ENCODE measurements at regions not wholly inside any gene's neighbourhood (a gene's known extent, or its start where the extent isn't known, plus 50 kb on each side); places are given as distances from the start of the nearest gene placed in this dataset.

DNA sequence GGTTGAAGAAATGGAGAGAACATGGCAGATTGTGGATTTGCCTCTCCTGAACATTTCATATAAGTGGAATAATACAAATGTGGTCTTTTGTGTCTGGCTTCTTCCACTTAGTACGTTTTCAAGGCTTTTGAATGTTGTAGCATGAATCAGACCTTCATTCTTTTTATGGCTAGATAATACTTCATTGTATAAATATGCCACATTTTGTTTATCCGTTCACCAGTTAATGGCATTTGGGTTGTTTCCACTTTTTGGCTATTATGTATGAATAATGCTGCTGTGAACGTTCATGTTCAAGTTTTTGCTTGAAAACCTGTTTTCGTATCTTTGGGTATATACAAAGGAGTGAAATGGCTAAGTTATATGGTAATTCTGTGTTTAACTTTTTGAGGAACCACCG lies 130.4 kb downstream of the TANC2 start:
- Histone ChIP-seq H3K4me2 (ENCODE audit: insufficient read depth, low read length) (no peak overlapping the region), H4K20me1 (replicated peaks; ENCODE audit: control insufficient read depth, insufficient read depth, low read length) (no peaks in the 10 kb centered on the region), H3K27ac (ENCODE audit: extremely low read depth, low read depth, low read length) (no peak overlapping the region), H3K4me1 (replicated peaks in 1 of 2; ENCODE audit: control insufficient read depth in 2 of 2, insufficient read depth in 2 of 2, low read length in 2 of 2) (no peaks in the 10 kb centered on the region), H3K27me3 (ENCODE audit: control insufficient read depth in 2 of 2, insufficient read depth in 2 of 2, low read length in 2 of 2) (no peaks in the 10 kb centered on the region), H3K9me1 (ENCODE audit: control insufficient read depth, insufficient read depth, low read length) (no peaks in the 10 kb centered on the region), H3K9me3 (replicated peaks; ENCODE audit: control insufficient read depth, insufficient read depth, low read depth, low read length) (no peaks in the 10 kb centered on the region), H2AFZ (ENCODE audit: low read depth, low read length) (no peak overlapping the region), H3K4me3 (no peak overlapping the region), H3K79me2 (ENCODE audit: control insufficient read depth, insufficient read depth, low read length) (no peaks in the 10 kb centered on the region), H3K9ac (ENCODE audit: insufficient read depth in 1 of 2, low read depth in 2 of 2, low read length in 2 of 2) (no peak overlapping the region), H3K36me3 (ENCODE audit: control insufficient read depth, insufficient read depth, low read length) (no peaks in the 10 kb centered on the region)
- intact Hi-C loops (cut with micrococcal nuclease) (no loop called here), in situ Hi-C loops (cut with MboI) (no loop called here)
- ChIA-PET CTCF (ENCODE audit: low intra/inter-chr PET ratio) (no interaction called here), POLR2A (interaction anchor here (0.6 kb wide), 1 partner anchor 684 kb away, joined by 3 read pairs; no protein-coding TSS in a partner anchor)
- DNase-seq (ENCODE audit: extremely low read depth in 1 of 4, low spot score in 3 of 4): no peak
- FAIRE-seq: no peak
- 39% methylated on average over 5 of the region's 5 CpGs for WGBS (ENCODE audit: insufficient coverage, low coverage, missing lambda C conversion rate)
- no peak for TF ChIP-seq POLR2AphosphoS5 (IDR thresholded peaks at IDR 0.05; ENCODE audit: control insufficient read depth, insufficient read depth, low read depth, low read length)
- TF ChIP-seq EP300 (IDR thresholded peaks at IDR 0.05; ENCODE audit: low read length): no peak
- no peak for TF ChIP-seq MYNN (IDR thresholded peaks at IDR 0.05)
- TF ChIP-seq MYNN (CRISPR knock-in tag; IDR thresholded peaks at IDR 0.05): no peak
- TF ChIP-seq CBX1 (IDR thresholded peaks at IDR 0.05; ENCODE audit: low read depth): no peak
- no peak for TF ChIP-seq SP1 (CRISPR knock-in tag; IDR thresholded peaks at IDR 0.05)
- no peak for TF ChIP-seq DMBX1 (CRISPR knock-in tag; IDR thresholded peaks at IDR 0.05; ENCODE audit: borderline replicate concordance)
- TF ChIP-seq RHOXF2B (CRISPR knock-in tag; conservative IDR thresholded peaks at IDR 0.05): no peak
- TF ChIP-seq SIRT6 (IDR thresholded peaks at IDR 0.05; ENCODE audit: low read depth, low read length): no peak
- no TSS peak for BruUV-seq (replicated peaks)
- ATAC-seq: no peak

DNA sequence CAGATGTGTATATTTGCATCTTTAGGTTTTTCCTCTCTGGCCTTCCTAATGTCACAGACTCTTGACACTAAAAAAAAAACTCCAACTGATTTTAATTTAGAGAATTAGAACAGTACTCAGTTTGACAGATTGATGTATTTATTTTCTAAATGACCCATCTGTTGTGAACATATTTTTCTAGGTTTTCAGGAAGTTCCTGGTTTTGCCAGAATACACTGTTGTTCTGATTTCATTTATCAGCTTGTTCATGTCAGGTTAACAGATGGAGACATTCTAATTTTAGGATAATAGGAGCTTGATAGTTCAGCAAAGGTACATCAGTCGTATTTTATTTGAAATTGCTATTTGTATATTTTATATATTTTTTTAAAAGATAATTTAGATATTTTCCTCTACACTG lies 133.4 kb downstream of the TANC2 start:
- H3K4me2 ChIP-seq (ENCODE audit: insufficient read depth, low read length): no peak overlapping the region
- no peaks in the 10 kb centered on the region for H3K9me1 ChIP-seq (ENCODE audit: control insufficient read depth, insufficient read depth, low read length)
- ChIA-PET POLR2A (no interaction called here), CTCF (ENCODE audit: low intra/inter-chr PET ratio) (no interaction called here)
- H3K4me1 ChIP-seq (replicated peaks in 1 of 2; ENCODE audit: control insufficient read depth in 2 of 2, insufficient read depth in 2 of 2, low read length in 2 of 2): no peaks in the 10 kb centered on the region
- WGBS (ENCODE audit: insufficient coverage, low coverage, missing lambda C conversion rate): 7% methylated on average over 1 of the region's 1 CpG
- no peak for FAIRE-seq
- H3K27me3 ChIP-seq (ENCODE audit: control insufficient read depth in 2 of 2, insufficient read depth in 2 of 2, low read length in 2 of 2): no peaks in the 10 kb centered on the region
- H4K20me1 ChIP-seq (replicated peaks; ENCODE audit: control insufficient read depth, insufficient read depth, low read length): no peaks in the 10 kb centered on the region
- no peak for ATAC-seq
- no peak for DNase-seq (ENCODE audit: extremely low read depth in 1 of 4, low spot score in 3 of 4)
- H3K4me3 ChIP-seq: no peak overlapping the region
- H2AFZ ChIP-seq (ENCODE audit: low read depth, low read length): no peak overlapping the region
- no TSS peak for BruUV-seq (replicated peaks)
- in situ Hi-C loops (cut with MboI) (no loop called here), intact Hi-C loops (cut with micrococcal nuclease) (no loop called here)
- H3K27ac ChIP-seq (ENCODE audit: extremely low read depth, low read depth, low read length): no peak overlapping the region
- H3K36me3 ChIP-seq (ENCODE audit: control insufficient read depth, insufficient read depth, low read length): no peaks in the 10 kb centered on the region
- no peak overlapping the region for H3K9ac ChIP-seq (ENCODE audit: insufficient read depth in 1 of 2, low read depth in 2 of 2, low read length in 2 of 2)
- H3K9me3 ChIP-seq (replicated peaks; ENCODE audit: control insufficient read depth, insufficient read depth, low read depth, low read length): no peaks in the 10 kb centered on the region
- H3K79me2 ChIP-seq (ENCODE audit: control insufficient read depth, insufficient read depth, low read length): no peaks in the 10 kb centered on the region
- TF ChIP-seq, protein P1, sequence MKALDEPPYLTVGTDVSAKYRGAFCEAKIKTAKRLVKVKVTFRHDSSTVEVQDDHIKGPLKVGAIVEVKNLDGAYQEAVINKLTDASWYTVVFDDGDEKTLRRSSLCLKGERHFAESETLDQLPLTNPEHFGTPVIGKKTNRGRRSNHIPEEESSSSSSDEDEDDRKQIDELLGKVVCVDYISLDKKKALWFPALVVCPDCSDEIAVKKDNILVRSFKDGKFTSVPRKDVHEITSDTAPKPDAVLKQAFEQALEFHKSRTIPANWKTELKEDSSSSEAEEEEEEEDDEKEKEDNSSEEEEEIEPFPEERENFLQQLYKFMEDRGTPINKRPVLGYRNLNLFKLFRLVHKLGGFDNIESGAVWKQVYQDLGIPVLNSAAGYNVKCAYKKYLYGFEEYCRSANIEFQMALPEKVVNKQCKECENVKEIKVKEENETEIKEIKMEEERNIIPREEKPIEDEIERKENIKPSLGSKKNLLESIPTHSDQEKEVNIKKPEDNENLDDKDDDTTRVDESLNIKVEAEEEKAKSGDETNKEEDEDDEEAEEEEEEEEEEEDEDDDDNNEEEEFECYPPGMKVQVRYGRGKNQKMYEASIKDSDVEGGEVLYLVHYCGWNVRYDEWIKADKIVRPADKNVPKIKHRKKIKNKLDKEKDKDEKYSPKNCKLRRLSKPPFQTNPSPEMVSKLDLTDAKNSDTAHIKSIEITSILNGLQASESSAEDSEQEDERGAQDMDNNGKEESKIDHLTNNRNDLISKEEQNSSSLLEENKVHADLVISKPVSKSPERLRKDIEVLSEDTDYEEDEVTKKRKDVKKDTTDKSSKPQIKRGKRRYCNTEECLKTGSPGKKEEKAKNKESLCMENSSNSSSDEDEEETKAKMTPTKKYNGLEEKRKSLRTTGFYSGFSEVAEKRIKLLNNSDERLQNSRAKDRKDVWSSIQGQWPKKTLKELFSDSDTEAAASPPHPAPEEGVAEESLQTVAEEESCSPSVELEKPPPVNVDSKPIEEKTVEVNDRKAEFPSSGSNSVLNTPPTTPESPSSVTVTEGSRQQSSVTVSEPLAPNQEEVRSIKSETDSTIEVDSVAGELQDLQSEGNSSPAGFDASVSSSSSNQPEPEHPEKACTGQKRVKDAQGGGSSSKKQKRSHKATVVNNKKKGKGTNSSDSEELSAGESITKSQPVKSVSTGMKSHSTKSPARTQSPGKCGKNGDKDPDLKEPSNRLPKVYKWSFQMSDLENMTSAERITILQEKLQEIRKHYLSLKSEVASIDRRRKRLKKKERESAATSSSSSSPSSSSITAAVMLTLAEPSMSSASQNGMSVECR (CRISPR knock-in tag; IDR thresholded peaks at IDR 0.05): no peak
- TF ChIP-seq ARID2 (IDR thresholded peaks at IDR 0.05): no peak
- TF ChIP-seq CC2D1A (IDR thresholded peaks at IDR 0.05): no peak
- TF ChIP-seq, protein P2, sequence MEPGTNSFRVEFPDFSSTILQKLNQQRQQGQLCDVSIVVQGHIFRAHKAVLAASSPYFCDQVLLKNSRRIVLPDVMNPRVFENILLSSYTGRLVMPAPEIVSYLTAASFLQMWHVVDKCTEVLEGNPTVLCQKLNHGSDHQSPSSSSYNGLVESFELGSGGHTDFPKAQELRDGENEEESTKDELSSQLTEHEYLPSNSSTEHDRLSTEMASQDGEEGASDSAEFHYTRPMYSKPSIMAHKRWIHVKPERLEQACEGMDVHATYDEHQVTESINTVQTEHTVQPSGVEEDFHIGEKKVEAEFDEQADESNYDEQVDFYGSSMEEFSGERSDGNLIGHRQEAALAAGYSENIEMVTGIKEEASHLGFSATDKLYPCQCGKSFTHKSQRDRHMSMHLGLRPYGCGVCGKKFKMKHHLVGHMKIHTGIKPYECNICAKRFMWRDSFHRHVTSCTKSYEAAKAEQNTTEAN (CRISPR knock-in tag; IDR thresholded peaks at IDR 0.05): no peak
